ENCODE measurements at regions not wholly inside any gene's neighbourhood (a gene's known extent, or its start where the extent isn't known, plus 50 kb on each side); places are given as distances from the start of the nearest gene placed in this dataset.
A peak's percentile ranks its signal among the peaks of the same experiment; 100 is the strongest.
"Not testable (repeated sequence)": the region's sequence is repeated elsewhere in the genome, so short reads cannot be mapped to it uniquely, and the experiment has no call there.

DNA sequence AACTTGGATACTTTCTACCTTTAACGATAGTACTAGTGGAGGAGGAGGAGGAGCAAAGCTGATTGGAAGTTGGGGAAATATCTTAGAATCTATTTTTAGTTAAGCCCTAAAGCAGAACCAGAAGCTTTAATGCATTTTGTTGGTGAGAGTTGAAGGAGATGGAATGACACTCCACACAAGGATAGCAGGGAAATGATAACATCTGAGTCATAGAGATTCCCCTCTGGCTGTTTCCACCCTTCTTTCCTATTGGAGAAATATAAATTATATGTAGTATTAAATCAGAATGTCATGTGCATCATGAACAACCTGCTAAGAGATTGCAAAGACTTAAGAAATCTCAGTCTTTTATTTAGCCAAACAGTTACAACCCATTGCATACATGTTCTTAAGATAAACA is 1357.7 kb downstream of the NCAM2 start:
- no peaks in the 10 kb centered on the region for H3K36me3 Mint-ChIP-seq
- no peaks in the 10 kb centered on the region for H3K27me3 Mint-ChIP-seq (ENCODE audit: low read depth in 3 of 3)
- H3K9me3 Mint-ChIP-seq: peaks cover 4 to 41% (median 31%) of the 10 kb centered on the region in 6 donors
- DNase-seq: no peak
- no peak overlapping the region for H3K27ac Mint-ChIP-seq
- H3K4me1 Mint-ChIP-seq: no peaks in the 10 kb centered on the region
- H3K4me3 Mint-ChIP-seq: no peak overlapping the region

DNA sequence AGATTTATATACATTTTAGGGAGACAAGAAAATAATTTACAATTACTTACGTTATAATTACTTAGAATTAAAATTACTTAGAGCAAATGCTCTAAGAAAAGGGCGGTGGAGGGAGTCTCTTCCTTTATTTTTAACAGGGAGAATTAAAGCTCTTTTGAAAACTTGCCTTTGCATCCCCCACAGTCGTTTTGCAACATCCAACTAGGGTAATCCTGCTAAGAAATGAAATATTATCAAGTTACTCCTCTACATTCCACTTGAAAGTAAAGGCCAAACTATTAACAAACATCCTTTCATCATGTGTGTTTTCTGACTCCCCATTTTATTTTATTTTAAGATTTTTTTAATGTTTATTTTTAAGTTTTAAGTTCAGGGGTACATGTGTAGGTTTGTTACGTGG is 1358.5 kb downstream of the NCAM2 start:
- Mint-ChIP-seq H3K4me3 (no peak overlapping the region), H3K36me3 (no peaks in the 10 kb centered on the region), H3K27me3 (ENCODE audit: low read depth in 3 of 3) (no peaks in the 10 kb centered on the region), H3K27ac (no peak overlapping the region), H3K9me3 (peaks cover 8 to 38% (median 26%) of the 10 kb centered on the region in 6 donors), H3K4me1 (no peaks in the 10 kb centered on the region)
- DNase-seq: no peak

DNA sequence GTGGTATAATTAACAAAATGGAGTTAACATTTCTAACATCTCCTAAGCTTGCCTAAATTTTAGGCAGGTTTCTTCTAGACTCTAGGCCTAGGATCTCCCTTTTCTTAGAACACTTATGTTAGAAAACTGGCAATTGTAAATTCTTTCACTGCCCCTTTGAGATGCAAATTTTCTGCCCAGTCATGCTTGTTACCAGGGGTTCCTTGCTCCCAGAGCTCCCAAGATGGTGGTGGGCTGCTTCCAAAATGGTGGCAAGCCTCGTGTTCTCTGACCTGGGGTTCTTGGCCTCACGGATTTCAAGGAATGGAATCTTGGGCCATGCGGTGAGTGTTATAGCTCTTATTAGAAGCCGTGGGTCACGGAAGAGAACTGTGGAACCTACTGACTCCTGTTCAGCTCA is 1361.4 kb downstream of the NCAM2 start:
- not testable (repeated sequence) for H3K4me1 Mint-ChIP-seq; DNase-seq; H3K4me3 Mint-ChIP-seq; H3K36me3 Mint-ChIP-seq; H3K27me3 Mint-ChIP-seq (ENCODE audit: low read depth in 3 of 3); H3K27ac Mint-ChIP-seq
- H3K9me3 Mint-ChIP-seq: peaks cover 13 to 51% (median 26%) of the 10 kb centered on the region in 6 donors

DNA sequence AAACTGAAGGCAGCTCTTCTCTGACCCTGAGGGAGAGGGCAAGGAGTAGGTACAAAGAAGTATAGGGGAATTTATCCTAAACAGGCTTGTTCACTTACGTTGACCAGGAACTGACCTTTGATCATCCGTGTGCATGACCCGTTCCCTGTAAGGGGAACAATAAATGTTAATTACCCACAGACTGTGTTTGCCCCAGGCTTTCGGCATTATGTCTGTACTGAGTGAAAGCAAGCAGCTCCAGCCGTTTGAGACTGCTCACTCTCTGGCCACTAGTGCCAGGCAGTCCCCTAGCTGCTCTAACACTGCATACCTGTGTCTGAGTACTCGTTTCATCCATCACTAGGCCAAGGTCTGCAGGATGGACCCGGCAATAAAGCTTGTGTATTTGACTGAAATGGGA is 1365.3 kb downstream of the NCAM2 start:
- Mint-ChIP-seq H3K4me1 (no peaks in the 10 kb centered on the region), H3K27me3 (ENCODE audit: low read depth in 3 of 3) (no peaks in the 10 kb centered on the region), H3K27ac (no peak overlapping the region), H3K9me3 (peaks cover 13 to 47% (median 18%) of the 10 kb centered on the region in 6 donors), H3K4me3 (no peak overlapping the region), H3K36me3 (no peaks in the 10 kb centered on the region)
- DNase-seq: no peak

DNA sequence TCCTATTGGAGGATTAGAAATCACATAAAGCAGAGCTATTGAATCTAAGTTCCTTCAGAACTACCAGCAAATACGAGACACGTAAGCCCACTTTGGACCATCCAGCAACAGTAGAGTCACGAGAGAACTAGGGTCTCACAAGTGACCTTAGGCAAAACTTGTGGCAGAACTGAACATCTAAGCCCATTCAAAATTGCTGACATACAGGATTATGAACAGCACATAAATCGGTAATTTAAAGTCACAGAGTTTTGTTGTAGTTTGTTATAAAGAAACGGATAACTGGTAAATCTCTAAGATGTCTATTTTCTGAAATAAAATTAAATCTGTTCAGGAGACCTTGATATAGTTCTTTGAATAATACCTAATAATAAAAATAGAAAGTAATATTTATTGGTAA is 1366.0 kb downstream of the NCAM2 start:
- Mint-ChIP-seq H3K9me3 (peaks cover 11 to 42% (median 15%) of the 10 kb centered on the region in 6 donors), H3K4me3 (no peak overlapping the region), H3K4me1 (no peaks in the 10 kb centered on the region), H3K27me3 (ENCODE audit: low read depth in 3 of 3) (no peaks in the 10 kb centered on the region), H3K27ac (no peak overlapping the region), H3K36me3 (no peaks in the 10 kb centered on the region)
- DNase-seq: no peak

DNA sequence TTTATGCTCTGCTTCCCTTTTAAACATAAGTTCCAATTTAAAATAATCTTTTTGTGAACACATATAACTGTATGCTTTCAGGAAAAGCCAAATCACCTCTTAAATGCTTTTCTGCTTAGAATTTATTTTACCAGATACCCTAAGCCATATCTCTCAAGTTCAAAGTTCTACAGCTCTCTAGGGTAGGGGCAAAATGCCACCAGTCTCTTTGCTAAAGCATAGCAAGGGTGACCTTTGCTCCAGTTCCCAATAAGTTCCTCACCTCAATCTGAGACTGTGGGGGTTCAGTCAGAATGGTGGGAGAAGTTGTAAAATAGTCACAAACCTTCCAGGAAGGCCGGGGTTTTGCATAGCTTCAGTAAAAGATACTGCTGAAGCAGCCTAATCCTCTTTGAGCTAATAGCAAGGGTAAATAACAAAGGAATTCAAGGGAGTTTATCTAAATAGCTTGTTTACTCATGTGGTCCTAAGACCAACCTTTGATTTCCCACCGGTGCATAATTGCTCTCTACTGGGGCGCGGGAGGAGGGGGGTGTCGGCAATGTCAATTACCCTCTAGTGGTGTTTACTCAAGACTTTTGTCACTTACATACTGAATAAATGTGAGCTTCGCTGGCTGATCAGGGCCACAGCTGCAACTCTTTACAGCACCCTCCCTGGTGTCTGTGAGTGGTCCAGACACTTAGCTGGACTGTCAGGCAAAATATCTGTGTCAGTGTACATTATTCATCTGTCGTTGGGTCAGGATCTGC is 1376.2 kb downstream of the NCAM2 start:
- H3K27me3 Mint-ChIP-seq (ENCODE audit: low read depth in 3 of 3): no peaks in the 10 kb centered on the region
- no peak overlapping the region for H3K4me3 Mint-ChIP-seq
- H3K4me1 Mint-ChIP-seq: no peaks in the 10 kb centered on the region
- H3K9me3 Mint-ChIP-seq: peaks cover 8 to 29% (median 24%) of the 10 kb centered on the region in 6 donors
- H3K36me3 Mint-ChIP-seq: peaks cover 0 to 3% (median 0%) of the 10 kb centered on the region in 3 donors
- no peak overlapping the region for H3K27ac Mint-ChIP-seq
- DNase-seq: no peak

DNA sequence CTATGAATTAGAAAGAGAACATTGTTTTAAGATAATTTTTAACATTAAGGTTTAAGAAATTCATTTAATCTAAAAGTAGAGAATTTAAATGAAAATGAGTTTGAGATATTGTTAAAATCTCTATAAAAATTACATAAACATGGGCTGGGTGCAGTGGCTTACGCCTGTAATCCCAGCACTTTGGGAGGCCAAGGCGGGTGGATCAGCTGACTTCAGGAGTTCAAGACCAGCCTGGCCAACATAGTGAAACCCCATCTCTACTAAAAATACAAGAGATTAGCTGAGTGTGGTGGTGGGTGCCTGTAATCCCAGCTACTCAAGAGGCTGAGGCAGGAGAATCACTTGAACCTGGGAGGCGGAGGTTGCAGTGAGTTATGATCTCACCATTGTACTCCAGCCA is 1379.6 kb downstream of the NCAM2 start:
- H3K27ac Mint-ChIP-seq; H3K27me3 Mint-ChIP-seq (ENCODE audit: low read depth in 3 of 3); H3K4me3 Mint-ChIP-seq; H3K36me3 Mint-ChIP-seq; H3K4me1 Mint-ChIP-seq; DNase-seq: not testable (repeated sequence)
- peaks cover 11 to 35% (median 26%) of the 10 kb centered on the region in 6 donors for H3K9me3 Mint-ChIP-seq

DNA sequence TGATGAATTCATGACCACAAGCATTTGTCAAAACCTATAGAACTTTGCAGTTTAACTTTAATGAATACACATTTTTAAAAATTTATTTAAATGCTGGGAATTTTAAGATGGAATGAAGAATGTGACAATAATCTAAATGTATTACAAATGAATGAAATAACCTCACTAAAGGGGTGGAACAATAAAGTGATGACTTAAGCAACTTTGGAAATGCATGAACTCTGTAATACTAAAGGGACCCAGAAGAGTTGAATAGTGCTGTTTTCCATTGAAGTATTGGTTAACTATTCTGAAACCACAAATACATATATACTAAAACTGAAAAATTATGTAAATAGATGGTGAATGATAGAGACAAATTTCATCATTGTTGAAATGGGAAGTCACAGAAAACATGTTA is 1395.1 kb downstream of the NCAM2 start:
- no peak for DNase-seq
- H3K4me1 Mint-ChIP-seq: no peaks in the 10 kb centered on the region
- H3K27me3 Mint-ChIP-seq (ENCODE audit: low read depth in 3 of 3): no peaks in the 10 kb centered on the region
- no peak overlapping the region for H3K4me3 Mint-ChIP-seq
- H3K9me3 Mint-ChIP-seq: peaks cover 4 to 53% (median 27%) of the 10 kb centered on the region in 6 donors
- H3K27ac Mint-ChIP-seq: no peak overlapping the region
- H3K36me3 Mint-ChIP-seq: no peaks in the 10 kb centered on the region

DNA sequence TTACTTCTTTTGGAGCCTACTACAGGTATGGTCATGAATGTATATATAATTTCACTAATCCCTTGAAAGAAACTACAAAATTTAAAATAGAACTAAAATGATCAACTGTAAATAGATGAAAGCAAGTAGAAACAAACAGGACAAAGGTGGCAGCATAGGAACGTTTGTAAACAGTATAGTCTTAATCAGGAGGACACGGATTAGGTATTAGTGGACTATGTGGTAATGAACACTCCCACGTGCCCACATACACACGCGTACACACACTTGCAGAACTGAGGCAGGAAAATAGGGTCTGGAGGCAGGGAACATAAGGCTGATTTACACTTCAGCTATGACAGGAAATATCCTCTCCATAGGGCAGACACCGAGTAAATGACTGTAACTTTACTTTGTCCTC is 1397.8 kb downstream of the NCAM2 start:
- Mint-ChIP-seq H3K9me3 (peaks cover 4 to 47% (median 21%) of the 10 kb centered on the region in 6 donors), H3K27me3 (ENCODE audit: low read depth in 3 of 3) (no peaks in the 10 kb centered on the region), H3K4me3 (no peak overlapping the region), H3K27ac (no peak overlapping the region), H3K36me3 (no peaks in the 10 kb centered on the region), H3K4me1 (no peaks in the 10 kb centered on the region)
- DNase-seq: no peak

DNA sequence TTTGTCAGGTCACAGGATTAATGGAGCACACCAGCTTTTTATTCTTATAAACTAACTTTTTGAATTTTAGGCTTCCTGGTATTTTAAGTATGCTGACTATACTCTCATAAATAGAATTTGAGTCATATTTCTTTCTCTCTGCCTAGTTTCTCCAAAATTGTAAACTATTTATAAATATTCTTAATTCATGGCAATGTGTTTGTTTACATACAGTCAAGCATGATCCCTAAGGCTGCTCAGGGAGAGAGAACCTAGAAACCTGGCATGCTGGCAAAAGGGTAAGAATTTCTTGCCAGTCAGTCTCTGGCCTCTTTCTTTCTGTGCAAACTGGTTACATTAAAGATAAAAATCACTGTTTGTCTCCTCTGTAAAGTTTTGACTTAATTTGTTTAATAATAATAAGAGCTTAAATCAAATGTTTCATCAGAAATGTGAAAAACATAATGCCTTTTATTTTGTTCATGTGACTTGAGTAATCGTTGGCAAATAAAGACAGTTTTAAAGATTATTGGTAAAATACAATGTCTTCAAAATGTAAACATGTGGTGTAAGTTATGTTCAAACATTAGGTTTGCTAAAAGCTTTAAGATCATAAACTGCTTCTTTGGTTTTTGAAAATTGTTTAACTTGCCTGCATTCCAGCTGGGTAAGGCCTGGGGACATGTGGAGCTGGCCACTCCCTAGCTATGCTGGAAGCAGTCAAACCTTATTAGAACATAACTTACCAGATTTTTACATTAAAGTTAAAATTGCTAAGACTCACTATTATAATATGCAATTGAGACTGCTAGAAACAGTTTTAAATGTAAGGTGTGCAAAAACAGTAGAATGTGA is 1401.7 kb downstream of the NCAM2 start:
- no peak for DNase-seq
- H3K36me3 Mint-ChIP-seq: no peaks in the 10 kb centered on the region
- H3K27ac Mint-ChIP-seq: no peak overlapping the region
- no peak overlapping the region for H3K4me3 Mint-ChIP-seq
- H3K9me3 Mint-ChIP-seq: peaks cover 2 to 46% (median 21%) of the 10 kb centered on the region in 6 donors
- no peaks in the 10 kb centered on the region for H3K4me1 Mint-ChIP-seq
- H3K27me3 Mint-ChIP-seq (ENCODE audit: low read depth in 3 of 3): no peaks in the 10 kb centered on the region

DNA sequence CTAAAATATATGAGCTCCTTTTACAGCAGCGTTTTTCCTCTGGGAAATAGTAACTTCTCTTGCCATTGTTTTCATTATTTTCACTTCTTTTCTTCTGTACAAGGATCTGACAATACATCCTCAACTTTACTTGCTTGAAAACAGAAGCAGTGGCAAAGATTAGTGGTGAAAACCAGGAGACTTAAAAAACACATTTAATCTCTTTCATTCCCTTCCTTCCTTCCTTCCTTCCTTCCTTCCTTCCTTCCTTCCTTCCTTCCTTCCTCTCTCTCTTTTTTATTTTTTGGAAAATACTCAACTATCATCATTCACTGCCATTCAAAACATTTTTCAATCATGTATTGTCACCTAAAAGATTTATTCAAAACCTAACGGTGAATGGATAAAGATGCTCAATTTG is 1411.4 kb downstream of the NCAM2 start:
- Mint-ChIP-seq H3K9me3 (peaks cover 6 to 46% (median 20%) of the 10 kb centered on the region in 6 donors), H3K4me3 (no peak overlapping the region)

DNA sequence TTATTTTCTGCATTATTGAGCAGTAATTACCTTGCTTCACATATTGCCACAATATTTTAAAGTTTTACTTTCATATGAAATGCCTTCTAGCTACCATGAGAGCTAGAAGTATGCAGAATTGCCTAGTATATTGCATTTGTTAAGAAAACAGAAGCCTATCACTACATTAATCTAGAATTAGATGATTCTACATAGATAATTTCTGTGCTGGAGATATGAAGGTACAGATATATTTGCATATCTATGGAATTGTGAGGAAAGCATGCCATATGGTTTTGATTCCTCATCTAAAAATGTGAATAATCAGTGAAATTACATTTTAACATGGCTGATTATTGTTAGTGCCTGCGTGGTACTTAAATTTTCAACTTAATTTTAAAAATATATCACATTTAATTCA is 1418.3 kb downstream of the NCAM2 start:
- no peaks in the 10 kb centered on the region for H3K36me3 Mint-ChIP-seq
- no peak for DNase-seq
- H3K27ac Mint-ChIP-seq: no peak overlapping the region
- peaks cover 0 to 8% of the 10 kb centered on the region in 2 donors for H3K4me1 Mint-ChIP-seq
- peaks cover 0 to under 1% (median 0%) of the 10 kb centered on the region in 3 donors for H3K27me3 Mint-ChIP-seq (ENCODE audit: low read depth in 3 of 3)
- peaks cover 0 to 11% (median 4%) of the 10 kb centered on the region in 6 donors for H3K9me3 Mint-ChIP-seq
- H3K4me3 Mint-ChIP-seq: no peak overlapping the region

More for the DNA sequence above, 1411.4 kb downstream of the NCAM2 start:
- H3K36me3 Mint-ChIP-seq: peaks cover 0 to 3% (median 0%) of the 10 kb centered on the region in 3 donors
- no peaks in the 10 kb centered on the region for H3K4me1 Mint-ChIP-seq
- peaks cover 0 to 1% (median 0%) of the 10 kb centered on the region in 3 donors for H3K27me3 Mint-ChIP-seq (ENCODE audit: low read depth in 3 of 3)
- H3K27ac Mint-ChIP-seq: no peak overlapping the region
- DNase-seq: no peak

DNA sequence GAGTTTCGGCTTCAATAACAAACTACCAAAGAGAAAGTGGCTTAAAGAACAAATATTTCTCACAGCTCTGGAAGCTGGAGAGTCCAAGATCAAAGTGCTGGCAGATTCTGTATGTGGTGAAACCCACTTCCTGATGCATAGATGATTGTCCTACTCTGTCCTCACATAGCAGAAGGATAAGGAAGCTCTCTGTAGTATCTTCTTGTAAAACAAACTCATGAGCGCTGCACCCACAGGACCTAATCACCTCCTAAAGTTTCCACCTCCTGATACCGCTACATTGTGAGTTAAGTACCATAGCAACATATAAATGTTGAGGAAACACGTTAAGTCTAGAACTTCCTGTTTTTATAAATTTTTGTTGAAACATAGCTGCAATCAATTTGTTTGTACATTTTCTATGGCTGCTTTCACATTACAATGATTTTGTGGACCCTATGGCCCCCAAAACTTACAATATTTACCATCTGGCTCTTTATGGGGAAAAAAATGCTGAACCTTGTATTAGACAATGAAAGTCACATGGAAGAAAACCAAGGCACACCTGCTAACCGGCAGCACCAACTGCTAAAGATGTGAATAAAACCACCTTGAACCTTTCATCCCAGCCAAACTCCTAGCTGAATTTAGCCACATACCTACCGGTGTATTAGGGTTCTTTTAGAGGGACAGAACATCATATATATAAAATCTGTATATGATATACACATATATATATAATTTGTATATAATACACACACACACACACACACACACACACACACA is 1423.4 kb downstream of the NCAM2 start:
- H3K4me1 Mint-ChIP-seq: peaks cover 0 to 12% of the 10 kb centered on the region in 2 donors
- no peaks in the 10 kb centered on the region for H3K27me3 Mint-ChIP-seq (ENCODE audit: low read depth in 3 of 3)
- H3K36me3 Mint-ChIP-seq: no peaks in the 10 kb centered on the region
- H3K4me3 Mint-ChIP-seq: peak overlapping the region in 1 of 5 donors; percentile 2
- DNase-seq: peak; percentile 12 to 35 (median 29)
- peaks cover 8 to 19% (median 13%) of the 10 kb centered on the region in 6 donors for H3K9me3 Mint-ChIP-seq
- peak overlapping the region in 3 of 6 donors; percentile 7 to 46 (median 25) for H3K27ac Mint-ChIP-seq
